CD14-positive monocyte (primary cell): ENCODE measurements at regions not wholly inside any gene's neighbourhood (a gene's known extent, or its start where the extent isn't known, plus 50 kb on each side); places are given as distances from the start of the nearest gene placed in this dataset.

Source experiments
- DNase-seq, 3 donors: peaks; one replicate each; pipeline ENCODE4 v3.0.0-alpha.2; 2011 to 2022
- H2AFZ ChIP-seq: 2 replicates; pipeline ENCODE4 v1.6.0; 2012; ENCODE audit warnings: mild to moderate bottlenecking, low read depth, low read length, inconsistent platforms; ENCODE audit not compliant: insufficient read depth, poor library complexity, severe bottlenecking
- H3K27ac ChIP-seq, 2 donors: 1 replicate in 1 of 2; 2 replicates in 1 of 2; pipeline ENCODE4 v1.5.1; 2012 to 2013; ENCODE audit warnings: low read length in 2 of 2, control low read depth in 1 of 2, inconsistent platforms in 1 of 2, low read depth in 1 of 2, mild to moderate bottlenecking in 1 of 2
- H3K27me3 ChIP-seq, 2 donors: one replicate each; pipeline versions ENCODE4 v1.6.0 to v1.6.1; 2011 to 2013; ENCODE audit warnings: low read length in 2 of 2; ENCODE audit not compliant: control insufficient read depth in 2 of 2, insufficient read depth in 2 of 2
- H3K36me3 ChIP-seq, 2 donors: replicated peaks in 1 of 2; 1 replicate in 1 of 2; 2 replicates in 1 of 2; pipeline versions ENCODE4 v1.5.1 to v1.6.1; 2012 to 2013; ENCODE audit warnings: low read length in 2 of 2, control low read depth in 1 of 2, inconsistent platforms in 1 of 2, mild to moderate bottlenecking in 1 of 2; ENCODE audit not compliant: insufficient read depth in 2 of 2, control insufficient read depth in 1 of 2
- H3K4me1 ChIP-seq, 2 donors: 1 replicate in 1 of 2; 2 replicates in 1 of 2; pipeline versions ENCODE4 v1.5.1 to v1.6.1; 2012 to 2013; ENCODE audit warnings: low read length in 2 of 2, control low read depth in 1 of 2, inconsistent platforms in 1 of 2, mild to moderate bottlenecking in 1 of 2, moderate library complexity in 1 of 2; ENCODE audit not compliant: insufficient read depth in 2 of 2, control insufficient read depth in 1 of 2
- H3K4me2 ChIP-seq: replicated peaks from 2 replicates; pipeline ENCODE3; 2012; ENCODE audit warnings: low read length, moderate library complexity, mild to moderate bottlenecking; ENCODE audit not compliant: poor library complexity, severe bottlenecking; ENCODE audit errors: extremely low read depth
- H3K4me3 ChIP-seq, 3 experiments: fragments of 200-600 bp in 1 of 3; sonication (generic) in 1 of 3; replicated peaks in 1 of 3; 1 replicate in 2 of 3; 2 replicates in 1 of 3; pipeline ENCODE4 v1.5.1; 2011 to 2013; ENCODE audit warnings: low read length in 3 of 3, mild to moderate bottlenecking in 3 of 3, control low read depth in 2 of 3, low read depth in 2 of 3, inconsistent platforms in 1 of 3, moderate library complexity in 1 of 3
- H3K79me2 ChIP-seq: 2 replicates; pipeline ENCODE4 v1.6.0; 2012; ENCODE audit warnings: mild to moderate bottlenecking, control low read depth, inconsistent platforms, low read length, moderate library complexity; ENCODE audit not compliant: insufficient read depth
- H3K9ac ChIP-seq: 2 replicates; pipeline ENCODE4 v1.6.0; 2017; ENCODE audit warnings: low read length, mild to moderate bottlenecking; ENCODE audit not compliant: insufficient read depth, poor library complexity, severe bottlenecking
- H3K9me3 ChIP-seq, 2 donors: replicated peaks in 1 of 2; 1 replicate in 1 of 2; 2 replicates in 1 of 2; pipeline versions ENCODE4 v1.5.1 to v1.6.1; 2012 to 2013; ENCODE audit warnings: low read length in 2 of 2, control low read depth in 1 of 2; ENCODE audit not compliant: control insufficient read depth in 1 of 2, insufficient read depth in 1 of 2
- H4K20me1 ChIP-seq: 2 replicates; pipeline ENCODE4 v1.6.0; 2012; ENCODE audit warnings: mild to moderate bottlenecking, low read length, control low read depth, moderate library complexity; ENCODE audit not compliant: insufficient read depth
- H3K27ac Mint-ChIP-seq, 7 donors: one replicate each; pipeline ENCODE4 v1.8.0; 2020; ENCODE audit warnings: mild to moderate bottlenecking in 7 of 7, mixed read lengths in 7 of 7, moderate library complexity in 6 of 7, inconsistent platforms in 2 of 7
- H3K27me3 Mint-ChIP-seq, 3 donors: one replicate each; pipeline ENCODE4 v1.8.0; 2021 to 2022; ENCODE audit warnings: low read depth in 3 of 3, mild to moderate bottlenecking in 3 of 3, mixed read lengths in 3 of 3, moderate library complexity in 3 of 3, inconsistent platforms in 1 of 3
- H3K36me3 Mint-ChIP-seq, 2 donors: one replicate each; pipeline ENCODE4 v1.8.0; 2020; ENCODE audit warnings: mixed read lengths in 2 of 2, inconsistent platforms in 1 of 2, mild to moderate bottlenecking in 1 of 2
- H3K4me1 Mint-ChIP-seq: one replicate; pipeline ENCODE4 v1.8.0; 2020; ENCODE audit warnings: mild to moderate bottlenecking, mixed read lengths
- H3K4me3 Mint-ChIP-seq, 2 donors: one replicate each; pipeline ENCODE4 v1.8.0; 2020; ENCODE audit warnings: mild to moderate bottlenecking in 2 of 2, mixed read lengths in 2 of 2, moderate library complexity in 1 of 2
- H3K9me3 Mint-ChIP-seq, 7 donors: one replicate each; pipeline ENCODE4 v1.8.0; 2020 to 2022; ENCODE audit warnings: mixed read lengths in 7 of 7, mild to moderate bottlenecking in 6 of 7, moderate library complexity in 6 of 7, inconsistent platforms in 2 of 7
- WGBS: methylation state at CpG from one replicate; pipeline ENCODE4 v1.1.5; 2013; ENCODE audit warnings: missing lambda C conversion rate; ENCODE audit not compliant: insufficient coverage; 5-methylcytosine and 5-hydroxymethylcytosine counted together
- intact Hi-C, 2 donors: fragments of 100-400 bp; cut with micrococcal nuclease; formaldehyde crosslinking; loops; one replicate each; pipeline versions ENCODE4 v1.15.0 to v1.15.1; 2023
- TF ChIP-seq, protein P1 (sequence below): fragments of 200-600 bp; IDR thresholded peaks from one replicate; pipeline ENCODE4 v1.8.0; 2022; ENCODE audit warnings: antibody characterized with exemption, mild to moderate bottlenecking

DNA sequence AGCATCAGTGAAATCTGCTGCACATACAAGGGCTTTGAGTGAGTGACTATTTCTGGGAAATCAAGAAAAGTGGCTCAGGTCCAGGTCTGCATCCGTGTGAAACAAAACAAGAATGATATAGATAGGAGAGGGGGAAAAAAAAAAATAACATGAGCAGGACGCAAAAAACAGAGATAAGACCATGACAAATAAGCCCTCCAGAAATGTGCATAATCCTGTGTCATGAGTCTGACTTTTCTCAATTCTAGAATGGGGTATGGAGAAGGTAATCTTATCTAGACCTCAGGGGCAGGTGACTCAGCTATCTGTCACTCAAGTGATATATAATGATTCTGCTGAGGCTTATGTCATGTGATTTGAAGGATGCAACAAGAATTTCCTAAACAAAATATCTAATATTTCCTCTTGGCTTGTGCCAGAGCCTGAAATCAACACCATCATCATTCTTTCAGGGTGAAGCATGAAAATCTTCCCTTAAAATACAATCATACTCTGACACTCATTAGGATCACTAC lies 250.0 kb downstream of the PHLDA1 start:
- no peak overlapping the region for H3K27ac ChIP-seq
- H3K9me3 Mint-ChIP-seq = peaks cover 0 to 7% (median 0%) of the 10 kb centered on the region in 7 donors
- no peaks in the 10 kb centered on the region for H3K36me3 ChIP-seq
- H3K27me3 ChIP-seq = no peaks in the 10 kb centered on the region
- no peak overlapping the region for H3K4me2 ChIP-seq
- no peaks in the 10 kb centered on the region for H4K20me1 ChIP-seq
- no peaks in the 10 kb centered on the region for H3K79me2 ChIP-seq
- TF ChIP-seq, protein P1, sequence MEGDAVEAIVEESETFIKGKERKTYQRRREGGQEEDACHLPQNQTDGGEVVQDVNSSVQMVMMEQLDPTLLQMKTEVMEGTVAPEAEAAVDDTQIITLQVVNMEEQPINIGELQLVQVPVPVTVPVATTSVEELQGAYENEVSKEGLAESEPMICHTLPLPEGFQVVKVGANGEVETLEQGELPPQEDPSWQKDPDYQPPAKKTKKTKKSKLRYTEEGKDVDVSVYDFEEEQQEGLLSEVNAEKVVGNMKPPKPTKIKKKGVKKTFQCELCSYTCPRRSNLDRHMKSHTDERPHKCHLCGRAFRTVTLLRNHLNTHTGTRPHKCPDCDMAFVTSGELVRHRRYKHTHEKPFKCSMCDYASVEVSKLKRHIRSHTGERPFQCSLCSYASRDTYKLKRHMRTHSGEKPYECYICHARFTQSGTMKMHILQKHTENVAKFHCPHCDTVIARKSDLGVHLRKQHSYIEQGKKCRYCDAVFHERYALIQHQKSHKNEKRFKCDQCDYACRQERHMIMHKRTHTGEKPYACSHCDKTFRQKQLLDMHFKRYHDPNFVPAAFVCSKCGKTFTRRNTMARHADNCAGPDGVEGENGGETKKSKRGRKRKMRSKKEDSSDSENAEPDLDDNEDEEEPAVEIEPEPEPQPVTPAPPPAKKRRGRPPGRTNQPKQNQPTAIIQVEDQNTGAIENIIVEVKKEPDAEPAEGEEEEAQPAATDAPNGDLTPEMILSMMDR = no peak
- no peak for DNase-seq
- no peaks in the 10 kb centered on the region for H3K4me1 Mint-ChIP-seq
- no peaks in the 10 kb centered on the region for H3K4me1 ChIP-seq
- no peaks in the 10 kb centered on the region for H3K36me3 Mint-ChIP-seq
- H3K27ac Mint-ChIP-seq = no peak overlapping the region
- no peak overlapping the region for H3K4me3 ChIP-seq
- no peak overlapping the region for H2AFZ ChIP-seq
- H3K27me3 Mint-ChIP-seq = peaks cover 1 to 5% (median 4%) of the 10 kb centered on the region in 3 donors
- H3K4me3 Mint-ChIP-seq = no peak overlapping the region
- no peaks in the 10 kb centered on the region for H3K9me3 ChIP-seq
- WGBS = 60% methylated on average over 1 of the region's 2 CpGs
- intact Hi-C loops = no loop called here
- H3K9ac ChIP-seq = no peak overlapping the region

DNA sequence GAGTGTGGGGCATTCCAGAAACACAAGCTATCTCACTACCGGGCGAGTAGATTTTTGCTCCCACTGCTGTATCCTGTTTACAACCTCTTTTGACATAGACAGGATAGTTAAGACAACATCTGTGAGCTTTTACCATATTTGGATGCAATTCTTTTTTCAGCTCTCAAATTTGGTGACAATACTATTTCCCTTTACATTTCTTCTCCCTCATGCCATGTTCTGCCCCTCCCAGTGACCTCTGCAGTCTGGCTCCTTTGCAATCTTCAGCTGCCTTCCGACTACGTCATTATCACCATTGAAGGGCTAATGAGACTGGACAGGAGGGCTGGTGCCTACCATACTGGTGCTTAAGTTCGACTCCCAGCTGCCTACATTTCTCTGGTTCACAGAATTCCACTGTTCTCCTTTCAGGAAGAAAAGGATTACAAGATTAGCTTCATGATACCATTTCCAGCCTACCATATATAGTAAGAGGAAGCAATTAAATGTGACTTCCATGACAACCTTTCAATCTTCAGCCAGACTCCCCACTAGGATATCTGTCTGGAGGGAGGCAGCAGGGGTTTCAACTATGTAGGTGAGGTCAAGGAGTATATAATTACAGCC lies 251.6 kb downstream of the PHLDA1 start:
- Mint-ChIP-seq H3K4me1 (no peaks in the 10 kb centered on the region), H3K9me3 (peaks cover 0 to 7% (median 0%) of the 10 kb centered on the region in 7 donors), H3K36me3 (no peaks in the 10 kb centered on the region), H3K27me3 (peaks cover 1 to 5% (median 4%) of the 10 kb centered on the region in 3 donors), H3K4me3 (no peak overlapping the region), H3K27ac (no peak overlapping the region)
- Histone ChIP-seq H3K4me3 (no peak overlapping the region), H4K20me1 (no peaks in the 10 kb centered on the region), H3K27me3 (no peaks in the 10 kb centered on the region), H3K27ac (no peak overlapping the region), H3K4me2 (no peak overlapping the region), H3K4me1 (no peaks in the 10 kb centered on the region), H3K36me3 (no peaks in the 10 kb centered on the region), H3K9me3 (no peaks in the 10 kb centered on the region), H3K9ac (no peak overlapping the region), H3K79me2 (no peaks in the 10 kb centered on the region), H2AFZ (no peak overlapping the region)
- WGBS = 100% methylated on average over 4 of the region's 5 CpGs
- DNase-seq = no peak
- intact Hi-C loops = no loop called here
- TF ChIP-seq, protein P1 = no peak
